Stomach smooth muscle (tissue), 2 donors: ENCODE measurements at regions not wholly inside any gene's neighbourhood (a gene's known extent, or its start where the extent isn't known, plus 50 kb on each side); places are given as distances from the start of the nearest gene placed in this dataset.
"Not testable (repeated sequence)": the region's sequence is repeated elsewhere in the genome, so short reads cannot be mapped to it uniquely, and the experiment has no call there.

Experiments
- H3K27ac ChIP-seq: one replicate; pipeline ENCODE4 v1.7.0; 2013; ENCODE audit warnings: mild to moderate bottlenecking, low read length, inconsistent platforms
- H3K27me3 ChIP-seq, 2 donors: one replicate each; pipeline ENCODE4 v1.7.0; 2013; ENCODE audit warnings: low read length in 2 of 2; ENCODE audit not compliant: insufficient read depth in 2 of 2, control insufficient read depth in 1 of 2
- H3K36me3 ChIP-seq, 2 donors: one replicate each; pipeline ENCODE4 v1.7.0; 2013; ENCODE audit warnings: low read length in 2 of 2; ENCODE audit not compliant: control insufficient read depth in 2 of 2, insufficient read depth in 2 of 2
- H3K4me1 ChIP-seq: one replicate; pipeline ENCODE4 v1.7.0; 2013; ENCODE audit warnings: low read length; ENCODE audit not compliant: control insufficient read depth, insufficient read depth
- H3K4me3 ChIP-seq, 2 donors: one replicate each; pipeline ENCODE4 v1.7.0; 2013; ENCODE audit warnings: low read length in 2 of 2
- H3K9ac ChIP-seq, 2 donors: one replicate each; pipeline ENCODE4 v1.7.0; 2013; ENCODE audit warnings: low read length in 2 of 2, mild to moderate bottlenecking in 1 of 2
- H3K9me3 ChIP-seq, 2 donors: one replicate each; pipeline ENCODE4 v1.7.0; 2013; ENCODE audit warnings: low read length in 2 of 2; ENCODE audit not compliant: control insufficient read depth in 2 of 2
- donor health status: healthy.
- donor health status: Pancreatic carcinoma.

GRCh38 chr2:160609346-160609745 lies 115.7 kb upstream of the RBMS1 start:
- Histone ChIP-seq H3K4me3 (no peak overlapping the region), H3K9ac (no peak overlapping the region), H3K36me3 (no peaks in the 10 kb centered on the region), H3K4me1 (no peaks in the 10 kb centered on the region), H3K27ac (no peak overlapping the region), H3K27me3 (no peaks in the 10 kb centered on the region), H3K9me3 (no peaks in the 10 kb centered on the region)

- H3K27ac ChIP-seq, result no peak overlapping the region
- no peaks in the 10 kb centered on the region for H3K27me3 ChIP-seq
- H3K36me3 ChIP-seq, result no peaks in the 10 kb centered on the region
- no peak overlapping the region for H3K9ac ChIP-seq
- no peaks in the 10 kb centered on the region for H3K9me3 ChIP-seq
- H3K4me3 ChIP-seq, result no peak overlapping the region
- no peaks in the 10 kb centered on the region for H3K4me1 ChIP-seq
These were observed 116.4 kb upstream of the RBMS1 start for GRCh38 chr2:160610041-160610440.

GRCh38 chr2:160612266-160612856 lies 118.8 kb upstream of the RBMS1 start:
- H3K27ac ChIP-seq, result no peak overlapping the region
- no peaks in the 10 kb centered on the region for H3K27me3 ChIP-seq
- no peaks in the 10 kb centered on the region for H3K36me3 ChIP-seq
- H3K9me3 ChIP-seq, result peaks cover 0 to 3% of the 10 kb centered on the region in 2 donors
- no peak overlapping the region for H3K9ac ChIP-seq
- H3K4me3 ChIP-seq, result no peak overlapping the region
- H3K4me1 ChIP-seq, result no peaks in the 10 kb centered on the region

- no peak overlapping the region for H3K9ac ChIP-seq
- no peaks in the 10 kb centered on the region for H3K27me3 ChIP-seq
- H3K27ac ChIP-seq, result no peak overlapping the region
- no peaks in the 10 kb centered on the region for H3K36me3 ChIP-seq
- no peaks in the 10 kb centered on the region for H3K4me1 ChIP-seq
- peaks cover 0 to 3% of the 10 kb centered on the region in 2 donors for H3K9me3 ChIP-seq
- no peak overlapping the region for H3K4me3 ChIP-seq
These were observed 120.0 kb upstream of the RBMS1 start for GRCh38 chr2:160613466-160614153.

- H3K27ac ChIP-seq, result no peak overlapping the region
- no peaks in the 10 kb centered on the region for H3K27me3 ChIP-seq
- H3K9me3 ChIP-seq, result peaks cover 0 to 3% of the 10 kb centered on the region in 2 donors
- H3K9ac ChIP-seq, result no peak overlapping the region
- no peaks in the 10 kb centered on the region for H3K4me1 ChIP-seq
- H3K36me3 ChIP-seq, result no peaks in the 10 kb centered on the region
- H3K4me3 ChIP-seq, result no peak overlapping the region
These were observed 120.8 kb upstream of the RBMS1 start for GRCh38 chr2:160614391-160614790.

GRCh38 chr2:160615706-160616105 lies 122.1 kb upstream of the RBMS1 start:
- Histone ChIP-seq H3K27me3 (no peaks in the 10 kb centered on the region), H3K9ac (no peak overlapping the region), H3K4me3 (no peak overlapping the region), H3K9me3 (peaks cover 0 to 3% of the 10 kb centered on the region in 2 donors), H3K36me3 (no peaks in the 10 kb centered on the region), H3K27ac (no peak overlapping the region), H3K4me1 (no peaks in the 10 kb centered on the region)

- H3K9me3 ChIP-seq, result peaks cover 0 to 3% of the 10 kb centered on the region in 2 donors
- H3K4me3 ChIP-seq, result no peak overlapping the region
- H3K9ac ChIP-seq, result no peak overlapping the region
- H3K4me1 ChIP-seq, result no peaks in the 10 kb centered on the region
- H3K27ac ChIP-seq, result no peak overlapping the region
- no peaks in the 10 kb centered on the region for H3K27me3 ChIP-seq
- H3K36me3 ChIP-seq, result no peaks in the 10 kb centered on the region
These were observed 122.5 kb upstream of the RBMS1 start for GRCh38 chr2:160616149-160616548.

GRCh38 chr2:160621748-160622147 lies 128.1 kb upstream of the RBMS1 start:
- no peaks in the 10 kb centered on the region for H3K9me3 ChIP-seq
- H3K36me3 ChIP-seq, result no peaks in the 10 kb centered on the region
- no peak overlapping the region for H3K27ac ChIP-seq
- H3K27me3 ChIP-seq, result no peaks in the 10 kb centered on the region
- no peak overlapping the region for H3K4me3 ChIP-seq
- no peaks in the 10 kb centered on the region for H3K4me1 ChIP-seq
- no peak overlapping the region for H3K9ac ChIP-seq

GRCh38 chr2:160628020-160628637 lies 134.5 kb upstream of the RBMS1 start:
- H3K27me3 ChIP-seq, H3K9ac ChIP-seq, H3K27ac ChIP-seq, H3K4me1 ChIP-seq, H3K4me3 ChIP-seq, H3K9me3 ChIP-seq, H3K36me3 ChIP-seq: not testable (repeated sequence)

- Histone ChIP-seq H3K36me3 (no peaks in the 10 kb centered on the region), H3K9ac (no peak overlapping the region)
These were observed 135.2 kb upstream of the RBMS1 start for GRCh38 chr2:160628811-160629210.

More at GRCh38 chr2:160628811-160629210, 135.2 kb upstream of the RBMS1 start:
- Histone ChIP-seq H3K27me3 (no peaks in the 10 kb centered on the region), H3K9me3 (no peaks in the 10 kb centered on the region), H3K4me3 (no peak overlapping the region), H3K4me1 (peaks cover 4% of the 10 kb centered on the region), H3K27ac (no peak overlapping the region)
